Effector memory CD4-positive, alpha-beta T cell (primary cell): ENCODE measurements at regions not wholly inside any gene's neighbourhood (a gene's known extent, or its start where the extent isn't known, plus 50 kb on each side); places are given as distances from the start of the nearest gene placed in this dataset.

Experiments used
- DNase-seq, 3 donors: peaks; one replicate each; pipeline ENCODE4 v3.0.0-alpha.2; 2020
- H3K27ac ChIP-seq: 2 replicates; pipeline ENCODE4 v1.7.0; 2013; ENCODE audit warnings: mild to moderate bottlenecking, low read length, moderate library complexity; ENCODE audit not compliant: insufficient read depth, poor library complexity, severe bottlenecking
- H3K27me3 ChIP-seq: replicated peaks from 2 replicates; pipeline ENCODE4 v1.7.0; 2013; ENCODE audit warnings: mild to moderate bottlenecking, low read length; ENCODE audit not compliant: insufficient read depth, control insufficient read depth, poor library complexity, severe bottlenecking
- H3K36me3 ChIP-seq: 2 replicates; pipeline ENCODE4 v1.7.0; 2013; ENCODE audit warnings: mild to moderate bottlenecking, low read length, moderate library complexity; ENCODE audit not compliant: control insufficient read depth, insufficient read depth
- H3K4me1 ChIP-seq: 2 replicates; pipeline ENCODE4 v1.7.0; 2013; ENCODE audit warnings: low read length, mild to moderate bottlenecking; ENCODE audit not compliant: control insufficient read depth, insufficient read depth, poor library complexity, severe bottlenecking
- H3K4me3 ChIP-seq: 2 replicates; pipeline ENCODE4 v1.7.0; 2013; ENCODE audit warnings: low read length, low read depth, mild to moderate bottlenecking; ENCODE audit not compliant: insufficient read depth, poor library complexity, severe bottlenecking
- H3K9me3 ChIP-seq: 2 replicates; pipeline ENCODE4 v1.7.0; 2013; ENCODE audit warnings: mild to moderate bottlenecking, low read length, moderate library complexity; ENCODE audit not compliant: control insufficient read depth

DNA sequence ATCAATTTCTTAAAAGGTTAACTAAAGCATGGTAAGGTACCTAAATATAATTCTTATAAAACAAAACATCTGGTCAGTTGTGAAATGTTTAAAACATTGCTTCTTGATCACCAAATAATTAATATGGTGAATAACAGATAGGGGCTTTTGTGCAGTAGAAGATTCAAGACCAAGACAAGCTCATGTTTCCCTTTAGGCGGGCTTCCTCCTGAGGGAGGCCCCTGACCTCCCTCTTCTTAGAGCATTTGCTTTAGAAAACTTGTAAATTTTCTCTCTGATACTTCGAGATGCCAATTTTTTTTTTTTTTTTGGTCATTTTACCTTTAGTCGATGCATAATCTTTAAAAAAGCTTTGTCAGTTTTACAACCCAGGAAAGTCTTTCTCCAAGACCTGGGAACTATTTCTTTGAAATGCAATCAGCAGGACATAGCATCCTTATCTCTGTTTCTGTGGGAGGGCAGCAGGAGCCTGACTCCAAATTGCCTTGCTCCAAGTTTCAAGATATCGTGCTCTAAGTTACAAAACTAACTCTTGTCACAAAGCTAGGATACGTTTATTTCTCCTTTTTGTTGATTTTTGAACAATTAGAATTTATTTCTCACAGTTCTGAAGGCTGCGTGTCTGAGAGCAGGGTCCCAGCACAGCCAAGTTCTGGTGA lies 66.6 kb upstream of the BICD1 start:
- no peak for DNase-seq
- H3K27ac ChIP-seq: no peak overlapping the region
- no peak overlapping the region for H3K4me3 ChIP-seq
- no peaks in the 10 kb centered on the region for H3K36me3 ChIP-seq
- H3K27me3 ChIP-seq: no peaks in the 10 kb centered on the region
- H3K9me3 ChIP-seq: peaks cover 13% of the 10 kb centered on the region
- no peaks in the 10 kb centered on the region for H3K4me1 ChIP-seq

DNA sequence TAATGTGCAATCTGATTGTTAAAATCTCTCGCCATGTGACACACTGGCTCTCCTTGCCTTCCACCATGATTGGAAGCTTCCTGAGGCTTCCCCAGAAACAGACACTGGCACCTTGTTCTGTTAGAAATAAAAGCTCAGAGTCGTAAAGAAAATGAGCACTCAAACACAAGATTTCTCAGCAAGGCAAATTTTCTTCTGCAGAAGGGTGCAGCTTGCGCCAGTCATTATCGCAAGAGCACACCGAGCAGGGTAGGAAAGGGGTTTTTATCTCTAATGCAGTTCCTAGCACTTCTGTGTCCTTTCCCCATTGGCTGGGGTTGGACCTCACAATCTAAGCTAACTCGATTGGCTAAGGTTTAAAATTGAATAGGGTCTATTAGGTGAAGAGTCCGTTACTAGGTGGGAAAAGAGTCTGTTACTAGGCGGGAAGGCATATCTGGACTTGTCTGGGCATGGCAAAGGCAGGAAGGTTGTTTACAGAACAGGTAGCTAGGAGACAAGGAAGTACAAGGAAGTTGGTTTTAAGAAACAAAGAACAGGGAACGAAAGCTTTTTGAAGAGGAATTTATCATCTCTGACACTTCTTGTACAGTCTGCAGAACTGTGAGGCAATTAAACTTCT lies 62.6 kb upstream of the BICD1 start:
- H3K27me3 ChIP-seq: no peaks in the 10 kb centered on the region
- H3K36me3 ChIP-seq: no peaks in the 10 kb centered on the region
- no peaks in the 10 kb centered on the region for H3K4me1 ChIP-seq
- no peak overlapping the region for H3K4me3 ChIP-seq
- H3K9me3 ChIP-seq: peaks cover 13% of the 10 kb centered on the region
- H3K27ac ChIP-seq: no peak overlapping the region
- no peak for DNase-seq

DNA sequence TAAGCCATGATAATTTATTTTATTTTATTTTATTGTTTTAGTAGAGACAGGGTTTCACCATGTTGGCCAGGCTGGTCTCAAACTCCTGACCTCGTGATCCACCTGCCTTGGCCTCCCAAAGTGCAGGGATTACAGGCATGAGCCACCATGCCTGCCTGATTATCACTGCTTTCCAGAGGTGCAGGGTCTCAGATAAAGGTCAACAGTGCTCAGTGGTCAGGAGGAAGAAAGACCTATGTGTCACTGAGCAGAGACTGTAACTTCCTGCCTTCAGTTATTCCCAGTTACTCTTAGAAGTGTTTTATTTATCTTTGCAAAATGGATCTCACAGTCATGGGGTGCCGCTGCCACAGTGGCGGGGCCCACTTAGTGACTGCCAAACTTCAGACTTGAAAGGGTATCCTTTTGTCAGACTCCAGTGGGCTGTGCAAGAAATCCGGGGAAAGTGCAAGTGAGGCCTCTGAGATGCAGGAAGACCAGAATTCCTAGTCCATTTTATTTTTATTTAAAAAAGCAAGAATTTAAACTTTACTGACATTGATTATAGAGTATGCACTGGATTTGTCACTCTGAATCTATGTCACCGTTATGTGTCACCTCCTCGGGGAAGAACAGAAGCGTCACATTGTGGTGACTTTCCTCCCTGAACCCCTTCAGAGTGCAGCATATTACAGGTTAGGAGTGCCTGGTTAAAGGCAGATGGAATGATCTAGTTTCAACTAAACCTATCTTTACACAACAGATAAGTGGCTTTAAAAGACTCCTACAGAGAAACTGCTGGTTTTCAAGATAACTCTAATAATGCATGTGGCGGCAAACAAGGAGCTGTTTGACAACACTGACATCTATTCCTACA lies 59.1 kb upstream of the BICD1 start:
- peaks cover 13% of the 10 kb centered on the region for H3K9me3 ChIP-seq
- no peaks in the 10 kb centered on the region for H3K36me3 ChIP-seq
- no peaks in the 10 kb centered on the region for H3K27me3 ChIP-seq
- no peak overlapping the region for H3K27ac ChIP-seq
- no peak for DNase-seq
- H3K4me3 ChIP-seq: no peak overlapping the region
- H3K4me1 ChIP-seq: no peaks in the 10 kb centered on the region

DNA sequence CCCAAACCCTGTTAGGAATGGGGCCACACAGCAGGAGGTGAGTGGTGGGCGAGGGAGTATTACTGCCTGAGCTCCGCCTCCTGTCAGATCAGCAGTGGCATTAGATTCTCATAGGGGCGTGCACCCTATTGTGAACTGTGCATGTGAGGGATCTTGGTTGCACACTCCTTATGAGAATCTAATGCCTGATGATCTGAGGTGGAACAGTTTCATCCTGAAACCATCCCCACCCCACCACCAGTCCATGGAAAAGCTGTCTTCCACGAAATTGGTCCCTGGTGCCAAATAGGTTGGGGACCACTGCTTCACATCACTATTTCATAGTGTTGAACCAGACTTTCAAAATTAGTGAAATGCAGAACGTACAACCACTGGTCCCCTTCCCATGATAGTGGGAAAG lies 57.9 kb upstream of the BICD1 start:
- no peaks in the 10 kb centered on the region for H3K36me3 ChIP-seq
- H3K27me3 ChIP-seq: no peaks in the 10 kb centered on the region
- DNase-seq: no peak
- H3K4me1 ChIP-seq: no peaks in the 10 kb centered on the region
- H3K27ac ChIP-seq: no peak overlapping the region
- peaks cover 7% of the 10 kb centered on the region for H3K9me3 ChIP-seq
- no peak overlapping the region for H3K4me3 ChIP-seq

DNA sequence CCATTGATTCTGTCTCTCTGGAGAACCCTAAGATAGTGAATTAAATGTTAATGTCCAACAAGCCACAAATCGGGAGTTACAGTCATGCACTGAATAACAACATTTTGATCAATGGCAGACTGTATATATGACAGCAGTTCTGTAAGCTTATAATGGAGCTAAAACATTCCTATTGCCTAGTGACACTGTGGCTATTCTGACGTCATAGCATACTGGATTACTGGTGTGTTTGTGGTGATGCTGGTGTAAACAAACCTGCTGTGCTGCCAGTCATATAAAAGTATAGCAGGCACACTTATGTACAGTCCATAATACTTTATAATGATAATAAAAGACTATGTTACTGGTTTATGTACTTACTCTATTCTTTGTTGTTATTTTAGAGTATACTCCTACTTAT lies 56.7 kb upstream of the BICD1 start:
- Histone ChIP-seq H3K9me3 (peaks cover 5% of the 10 kb centered on the region), H3K27me3 (no peaks in the 10 kb centered on the region), H3K36me3 (no peaks in the 10 kb centered on the region), H3K4me1 (no peaks in the 10 kb centered on the region), H3K4me3 (no peak overlapping the region), H3K27ac (no peak overlapping the region)
- DNase-seq: no peak

DNA sequence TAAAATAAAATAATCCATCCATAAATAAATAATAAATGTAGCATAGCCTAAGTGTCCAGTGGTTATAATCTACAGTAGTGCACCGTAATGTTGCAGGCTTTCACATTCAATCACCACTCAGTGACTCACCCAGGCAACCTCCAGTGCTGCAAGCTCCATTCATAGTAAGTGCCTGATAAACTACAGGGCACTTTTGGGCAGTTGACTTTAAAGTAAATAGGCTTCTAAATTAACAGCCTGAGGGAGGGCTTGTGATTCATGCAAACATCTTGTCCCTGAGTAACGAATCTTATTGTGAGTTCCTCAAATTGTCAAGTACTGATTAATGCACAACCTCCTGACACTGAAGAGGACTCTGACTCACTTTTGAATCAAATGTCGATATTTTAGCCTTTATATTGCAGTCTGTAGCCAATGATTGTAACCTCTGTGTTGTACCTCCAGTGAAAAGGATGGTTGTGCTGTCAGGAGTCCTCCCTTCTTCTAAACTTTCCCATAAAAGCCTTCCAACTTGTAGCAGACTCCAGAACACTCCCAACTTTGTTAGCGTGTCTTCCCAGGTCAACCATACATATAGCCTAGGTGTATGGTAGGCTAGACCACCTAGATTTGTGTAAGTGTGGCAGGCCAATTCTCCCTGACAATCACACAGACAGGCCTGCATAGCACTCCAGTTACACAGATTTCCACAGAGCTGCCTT lies 55.0 kb upstream of the BICD1 start:
- no peak for DNase-seq
- H3K4me1 ChIP-seq: no peaks in the 10 kb centered on the region
- H3K4me3 ChIP-seq: no peak overlapping the region
- peaks cover 5% of the 10 kb centered on the region for H3K9me3 ChIP-seq
- no peaks in the 10 kb centered on the region for H3K36me3 ChIP-seq
- H3K27ac ChIP-seq: no peak overlapping the region
- no peaks in the 10 kb centered on the region for H3K27me3 ChIP-seq

DNA sequence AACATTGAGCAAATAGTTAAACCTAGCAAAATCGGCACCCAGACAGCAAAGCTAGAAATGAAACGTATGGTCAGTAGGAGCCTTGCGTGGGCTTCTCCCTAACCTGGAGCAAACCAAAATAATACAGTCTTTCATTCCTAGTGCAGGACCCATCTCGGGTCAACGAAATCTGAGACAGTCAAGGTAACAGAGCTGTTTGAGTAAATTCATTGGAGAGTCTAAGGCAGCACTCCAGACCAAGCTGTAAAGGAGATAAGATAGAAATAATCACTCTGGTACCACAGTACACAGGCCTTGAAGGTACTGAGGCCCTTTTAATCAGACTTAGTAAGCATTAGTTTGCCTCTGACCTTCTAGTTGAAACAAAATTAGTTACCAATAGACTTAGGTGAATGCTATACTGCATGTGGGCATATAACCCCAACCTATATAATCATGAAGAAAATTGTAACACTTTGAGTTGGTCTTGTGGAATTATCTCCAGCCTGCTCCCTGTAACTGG lies 54.4 kb upstream of the BICD1 start:
- no peaks in the 10 kb centered on the region for H3K27me3 ChIP-seq
- DNase-seq: no peak
- peaks cover 5% of the 10 kb centered on the region for H3K9me3 ChIP-seq
- H3K4me3 ChIP-seq: no peak overlapping the region
- H3K27ac ChIP-seq: no peak overlapping the region
- H3K4me1 ChIP-seq: no peaks in the 10 kb centered on the region
- no peaks in the 10 kb centered on the region for H3K36me3 ChIP-seq

DNA sequence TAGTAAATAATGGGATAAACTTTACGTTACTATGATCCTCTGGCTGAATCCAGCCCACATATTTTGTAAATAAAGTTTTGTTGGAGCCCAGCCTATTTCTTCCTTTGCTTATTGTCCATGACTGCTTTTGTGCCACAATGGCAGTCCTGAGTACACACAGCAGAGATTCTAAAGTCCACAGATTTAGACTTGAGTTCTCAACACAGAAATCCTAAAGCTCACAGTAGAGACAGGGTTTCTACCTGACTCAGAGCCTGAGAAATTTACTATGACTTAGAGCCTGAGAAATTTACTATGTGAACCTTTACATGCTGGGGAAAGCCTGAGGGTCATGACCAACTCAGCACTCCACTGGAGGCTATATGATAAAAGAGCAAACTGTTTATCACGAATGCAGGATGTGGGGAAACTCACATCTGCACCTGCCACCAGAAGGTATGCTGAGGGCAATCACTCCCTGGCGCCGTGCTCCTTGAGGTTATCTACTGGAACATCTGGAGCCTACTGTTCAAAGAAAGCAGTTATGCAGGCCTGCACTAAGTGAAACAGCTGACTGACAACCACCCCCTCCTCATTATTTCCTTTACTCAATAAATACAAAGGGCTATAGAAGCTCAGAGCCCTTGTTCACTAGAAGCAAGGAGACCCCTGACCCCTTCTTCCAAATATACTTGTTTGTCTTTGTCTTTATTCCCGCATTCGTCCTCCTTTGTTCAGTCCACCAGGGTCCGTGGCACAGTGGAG lies 52.6 kb upstream of the BICD1 start:
- no peak overlapping the region for H3K4me3 ChIP-seq
- no peaks in the 10 kb centered on the region for H3K27me3 ChIP-seq
- no peak for DNase-seq
- H3K9me3 ChIP-seq: peaks cover 5% of the 10 kb centered on the region
- no peaks in the 10 kb centered on the region for H3K4me1 ChIP-seq
- no peaks in the 10 kb centered on the region for H3K36me3 ChIP-seq
- no peak overlapping the region for H3K27ac ChIP-seq
